ENCODE measurements at regions not wholly inside any gene's neighbourhood (a gene's known extent, or its start where the extent isn't known, plus 50 kb on each side); places are given as distances from the start of the nearest gene placed in this dataset.

DNA sequence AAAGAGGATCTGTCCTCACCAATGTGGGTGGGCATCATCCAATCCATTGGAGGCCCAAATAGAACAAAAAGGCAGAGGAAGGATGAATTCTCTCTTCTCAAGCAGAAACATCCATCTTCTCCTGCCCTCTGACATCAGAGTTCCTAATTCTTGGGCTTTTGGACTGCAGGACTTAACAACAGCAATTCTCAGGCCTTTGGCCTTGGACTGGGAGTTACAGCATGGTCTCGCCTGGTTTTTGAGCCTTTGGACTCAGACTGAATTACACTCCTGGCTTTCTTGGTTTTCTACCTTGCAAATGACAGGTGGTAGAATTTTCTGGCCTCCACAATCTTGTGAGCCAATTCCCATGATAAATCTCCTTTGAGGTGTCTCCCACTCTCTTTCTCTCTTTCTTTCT is 60.5 kb upstream of the CD180 start:
- Mint-ChIP-seq H3K4me1 (0 out of 2 replicates have a peak, but pooled peaks cover 2% of the 10 kb centered on the region), H3K27ac (no peak overlapping the region), H3K36me3 (no peaks in the 10 kb centered on the region), H3K4me3 (no peak overlapping the region), H3K9me3 (peaks cover 10% of the 10 kb centered on the region; the same call in 1 of the 2 replicates), H3K27me3 (ENCODE audit: low read depth) (no peaks in the 10 kb centered on the region)
- POLR2A ChIA-PET = no interaction called here
- CTCF ChIA-PET = no interaction called here
- DNase-seq (ENCODE audit: low spot score) (no peak), ATAC-seq (no peak)
- no peak for TF ChIP-seq ZNF317 (CRISPR knock-in tag; IDR thresholded peaks at IDR 0.05; ENCODE audit: borderline replicate concordance, low read depth)
- TF ChIP-seq, protein P1, sequence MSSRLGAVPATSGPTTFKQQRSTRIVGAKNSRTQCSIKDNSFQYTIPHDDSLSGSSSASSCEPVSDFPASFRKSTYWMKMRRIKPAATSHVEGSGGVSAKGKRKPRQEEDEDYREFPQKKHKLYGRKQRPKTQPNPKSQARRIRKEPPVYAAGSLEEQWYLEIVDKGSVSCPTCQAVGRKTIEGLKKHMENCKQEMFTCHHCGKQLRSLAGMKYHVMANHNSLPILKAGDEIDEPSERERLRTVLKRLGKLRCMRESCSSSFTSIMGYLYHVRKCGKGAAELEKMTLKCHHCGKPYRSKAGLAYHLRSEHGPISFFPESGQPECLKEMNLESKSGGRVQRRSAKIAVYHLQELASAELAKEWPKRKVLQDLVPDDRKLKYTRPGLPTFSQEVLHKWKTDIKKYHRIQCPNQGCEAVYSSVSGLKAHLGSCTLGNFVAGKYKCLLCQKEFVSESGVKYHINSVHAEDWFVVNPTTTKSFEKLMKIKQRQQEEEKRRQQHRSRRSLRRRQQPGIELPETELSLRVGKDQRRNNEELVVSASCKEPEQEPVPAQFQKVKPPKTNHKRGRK (CRISPR knock-in tag; IDR thresholded peaks at IDR 0.05; ENCODE audit: borderline replicate concordance) = no peak
- TF ChIP-seq, protein P2, sequence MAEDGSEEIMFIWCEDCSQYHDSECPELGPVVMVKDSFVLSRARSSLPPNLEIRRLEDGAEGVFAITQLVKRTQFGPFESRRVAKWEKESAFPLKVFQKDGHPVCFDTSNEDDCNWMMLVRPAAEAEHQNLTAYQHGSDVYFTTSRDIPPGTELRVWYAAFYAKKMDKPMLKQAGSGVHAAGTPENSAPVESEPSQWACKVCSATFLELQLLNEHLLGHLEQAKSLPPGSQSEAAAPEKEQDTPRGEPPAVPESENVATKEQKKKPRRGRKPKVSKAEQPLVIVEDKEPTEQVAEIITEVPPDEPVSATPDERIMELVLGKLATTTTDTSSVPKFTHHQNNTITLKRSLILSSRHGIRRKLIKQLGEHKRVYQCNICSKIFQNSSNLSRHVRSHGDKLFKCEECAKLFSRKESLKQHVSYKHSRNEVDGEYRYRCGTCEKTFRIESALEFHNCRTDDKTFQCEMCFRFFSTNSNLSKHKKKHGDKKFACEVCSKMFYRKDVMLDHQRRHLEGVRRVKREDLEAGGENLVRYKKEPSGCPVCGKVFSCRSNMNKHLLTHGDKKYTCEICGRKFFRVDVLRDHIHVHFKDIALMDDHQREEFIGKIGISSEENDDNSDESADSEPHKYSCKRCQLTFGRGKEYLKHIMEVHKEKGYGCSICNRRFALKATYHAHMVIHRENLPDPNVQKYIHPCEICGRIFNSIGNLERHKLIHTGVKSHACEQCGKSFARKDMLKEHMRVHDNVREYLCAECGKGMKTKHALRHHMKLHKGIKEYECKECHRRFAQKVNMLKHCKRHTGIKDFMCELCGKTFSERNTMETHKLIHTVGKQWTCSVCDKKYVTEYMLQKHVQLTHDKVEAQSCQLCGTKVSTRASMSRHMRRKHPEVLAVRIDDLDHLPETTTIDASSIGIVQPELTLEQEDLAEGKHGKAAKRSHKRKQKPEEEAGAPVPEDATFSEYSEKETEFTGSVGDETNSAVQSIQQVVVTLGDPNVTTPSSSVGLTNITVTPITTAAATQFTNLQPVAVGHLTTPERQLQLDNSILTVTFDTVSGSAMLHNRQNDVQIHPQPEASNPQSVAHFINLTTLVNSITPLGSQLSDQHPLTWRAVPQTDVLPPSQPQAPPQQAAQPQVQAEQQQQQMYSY (CRISPR knock-in tag; IDR thresholded peaks at IDR 0.05) = no peak
- TF ChIP-seq SMAD3 (CRISPR knock-in tag; IDR thresholded peaks at IDR 0.05; ENCODE audit: borderline replicate concordance) = no peak
- TF ChIP-seq ESRRA (CRISPR knock-in tag; IDR thresholded peaks at IDR 0.05; ENCODE audit: borderline replicate concordance) = no peak
- TF ChIP-seq NFYB (CRISPR knock-in tag; conservative IDR thresholded peaks at IDR 0.05; ENCODE audit: low read depth) = no peak
- TF ChIP-seq ZNF396 (CRISPR knock-in tag; IDR thresholded peaks at IDR 0.05; ENCODE audit: borderline replicate concordance) = no peak
- no peak for TF ChIP-seq NR2C2 (CRISPR knock-in tag; IDR thresholded peaks at IDR 0.05)
- TF ChIP-seq FOXJ3 (CRISPR knock-in tag; IDR thresholded peaks at IDR 0.05; ENCODE audit: borderline replicate concordance) = no peak
- TF ChIP-seq, protein P3, sequence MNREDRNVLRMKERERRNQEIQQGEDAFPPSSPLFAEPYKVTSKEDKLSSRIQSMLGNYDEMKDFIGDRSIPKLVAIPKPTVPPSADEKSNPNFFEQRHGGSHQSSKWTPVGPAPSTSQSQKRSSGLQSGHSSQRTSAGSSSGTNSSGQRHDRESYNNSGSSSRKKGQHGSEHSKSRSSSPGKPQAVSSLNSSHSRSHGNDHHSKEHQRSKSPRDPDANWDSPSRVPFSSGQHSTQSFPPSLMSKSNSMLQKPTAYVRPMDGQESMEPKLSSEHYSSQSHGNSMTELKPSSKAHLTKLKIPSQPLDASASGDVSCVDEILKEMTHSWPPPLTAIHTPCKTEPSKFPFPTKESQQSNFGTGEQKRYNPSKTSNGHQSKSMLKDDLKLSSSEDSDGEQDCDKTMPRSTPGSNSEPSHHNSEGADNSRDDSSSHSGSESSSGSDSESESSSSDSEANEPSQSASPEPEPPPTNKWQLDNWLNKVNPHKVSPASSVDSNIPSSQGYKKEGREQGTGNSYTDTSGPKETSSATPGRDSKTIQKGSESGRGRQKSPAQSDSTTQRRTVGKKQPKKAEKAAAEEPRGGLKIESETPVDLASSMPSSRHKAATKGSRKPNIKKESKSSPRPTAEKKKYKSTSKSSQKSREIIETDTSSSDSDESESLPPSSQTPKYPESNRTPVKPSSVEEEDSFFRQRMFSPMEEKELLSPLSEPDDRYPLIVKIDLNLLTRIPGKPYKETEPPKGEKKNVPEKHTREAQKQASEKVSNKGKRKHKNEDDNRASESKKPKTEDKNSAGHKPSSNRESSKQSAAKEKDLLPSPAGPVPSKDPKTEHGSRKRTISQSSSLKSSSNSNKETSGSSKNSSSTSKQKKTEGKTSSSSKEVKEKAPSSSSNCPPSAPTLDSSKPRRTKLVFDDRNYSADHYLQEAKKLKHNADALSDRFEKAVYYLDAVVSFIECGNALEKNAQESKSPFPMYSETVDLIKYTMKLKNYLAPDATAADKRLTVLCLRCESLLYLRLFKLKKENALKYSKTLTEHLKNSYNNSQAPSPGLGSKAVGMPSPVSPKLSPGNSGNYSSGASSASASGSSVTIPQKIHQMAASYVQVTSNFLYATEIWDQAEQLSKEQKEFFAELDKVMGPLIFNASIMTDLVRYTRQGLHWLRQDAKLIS (CRISPR knock-in tag; IDR thresholded peaks at IDR 0.05; ENCODE audit: borderline replicate concordance) = no peak

DNA sequence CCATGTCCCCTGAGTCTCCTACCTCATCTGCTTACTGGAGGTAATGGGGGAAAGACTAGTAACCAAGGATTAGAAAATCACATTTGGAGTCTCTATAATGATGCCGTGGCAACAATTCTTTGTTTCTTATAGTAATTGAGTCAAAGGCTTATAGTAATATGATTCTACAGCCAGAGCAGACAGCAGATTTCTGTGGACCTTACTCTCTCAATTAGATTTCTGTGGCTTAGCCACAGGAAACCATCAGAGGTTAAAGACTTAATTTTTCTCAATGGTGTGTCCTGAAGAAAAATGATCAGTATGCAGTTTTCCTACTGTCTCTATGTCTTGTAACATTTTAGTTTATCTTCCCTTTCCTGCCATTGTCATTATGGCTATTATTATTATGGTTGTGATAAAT is 59.3 kb upstream of the CD180 start:
- H3K36me3 Mint-ChIP-seq = no peaks in the 10 kb centered on the region
- ChIA-PET POLR2A (no interaction called here), CTCF (no interaction called here)
- H3K27ac Mint-ChIP-seq = no peak overlapping the region
- DNase-seq (ENCODE audit: low spot score) (no peak), ATAC-seq (no peak)
- 0 out of 2 replicates have a peak, but pooled peaks cover 2% of the 10 kb centered on the region for H3K4me1 Mint-ChIP-seq
- H3K9me3 Mint-ChIP-seq = peaks cover 10% of the 10 kb centered on the region; the same call in 1 of the 2 replicates
- no peak overlapping the region for H3K4me3 Mint-ChIP-seq
- no peaks in the 10 kb centered on the region for H3K27me3 Mint-ChIP-seq (ENCODE audit: low read depth)
- TF ChIP-seq ATF1 (CRISPR knock-in tag; IDR thresholded peaks at IDR 0.05) (no peak), ETV6 (CRISPR knock-in tag; IDR thresholded peaks at IDR 0.05) (no peak), GRHL2 (CRISPR knock-in tag; IDR thresholded peaks at IDR 0.05; ENCODE audit: insufficient replicate concordance, severe bottlenecking) (no peak), MXD4 (CRISPR knock-in tag; IDR thresholded peaks at IDR 0.05; ENCODE audit: borderline replicate concordance) (no peak), ZNF138 (CRISPR knock-in tag; conservative IDR thresholded peaks at IDR 0.05) (no peak), FOXK1 (CRISPR knock-in tag; IDR thresholded peaks at IDR 0.05) (no peak)
- TF ChIP-seq, protein P4, sequence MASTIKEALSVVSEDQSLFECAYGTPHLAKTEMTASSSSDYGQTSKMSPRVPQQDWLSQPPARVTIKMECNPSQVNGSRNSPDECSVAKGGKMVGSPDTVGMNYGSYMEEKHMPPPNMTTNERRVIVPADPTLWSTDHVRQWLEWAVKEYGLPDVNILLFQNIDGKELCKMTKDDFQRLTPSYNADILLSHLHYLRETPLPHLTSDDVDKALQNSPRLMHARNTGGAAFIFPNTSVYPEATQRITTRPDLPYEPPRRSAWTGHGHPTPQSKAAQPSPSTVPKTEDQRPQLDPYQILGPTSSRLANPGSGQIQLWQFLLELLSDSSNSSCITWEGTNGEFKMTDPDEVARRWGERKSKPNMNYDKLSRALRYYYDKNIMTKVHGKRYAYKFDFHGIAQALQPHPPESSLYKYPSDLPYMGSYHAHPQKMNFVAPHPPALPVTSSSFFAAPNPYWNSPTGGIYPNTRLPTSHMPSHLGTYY (CRISPR knock-in tag; IDR thresholded peaks at IDR 0.05) = no peak
- TF ChIP-seq, protein P2 (CRISPR knock-in tag; IDR thresholded peaks at IDR 0.05) = no peak
- TF ChIP-seq, protein P5, sequence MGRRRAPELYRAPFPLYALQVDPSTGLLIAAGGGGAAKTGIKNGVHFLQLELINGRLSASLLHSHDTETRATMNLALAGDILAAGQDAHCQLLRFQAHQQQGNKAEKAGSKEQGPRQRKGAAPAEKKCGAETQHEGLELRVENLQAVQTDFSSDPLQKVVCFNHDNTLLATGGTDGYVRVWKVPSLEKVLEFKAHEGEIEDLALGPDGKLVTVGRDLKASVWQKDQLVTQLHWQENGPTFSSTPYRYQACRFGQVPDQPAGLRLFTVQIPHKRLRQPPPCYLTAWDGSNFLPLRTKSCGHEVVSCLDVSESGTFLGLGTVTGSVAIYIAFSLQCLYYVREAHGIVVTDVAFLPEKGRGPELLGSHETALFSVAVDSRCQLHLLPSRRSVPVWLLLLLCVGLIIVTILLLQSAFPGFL (CRISPR knock-in tag; IDR thresholded peaks at IDR 0.05; ENCODE audit: borderline replicate concordance) = no peak
- TF ChIP-seq, protein P6, sequence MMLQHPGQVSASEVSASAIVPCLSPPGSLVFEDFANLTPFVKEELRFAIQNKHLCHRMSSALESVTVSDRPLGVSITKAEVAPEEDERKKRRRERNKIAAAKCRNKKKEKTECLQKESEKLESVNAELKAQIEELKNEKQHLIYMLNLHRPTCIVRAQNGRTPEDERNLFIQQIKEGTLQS (CRISPR knock-in tag; conservative IDR thresholded peaks at IDR 0.05) = no peak

Data from WTC11 (cell line).